ENCODE measurements at regions not wholly inside any gene's neighbourhood (a gene's known extent, or its start where the extent isn't known, plus 50 kb on each side); places are given as distances from the start of the nearest gene placed in this dataset.

GRCh38 chr7:116354171-116354545 lies 143.8 kb downstream of the TES start:
- Histone ChIP-seq H4K20me1 (ENCODE audit: insufficient read depth, low read length) (no peaks in the 10 kb centered on the region), H3K4me3 (ENCODE audit: insufficient read depth, low read length) (no peak overlapping the region), H2AFZ (ENCODE audit: low read length) (peak overlapping the region; percentile 30), H3K79me2 (ENCODE audit: insufficient read depth, low read length) (no peaks in the 10 kb centered on the region), H3K9me3 (ENCODE audit: low read depth, low read length) (no peaks in the 10 kb centered on the region), H3K27me3 (ENCODE audit: insufficient read depth, low read length) (no peaks in the 10 kb centered on the region), H3K4me1 (ENCODE audit: insufficient read depth, low read length) (peaks cover 45% of the 10 kb centered on the region), H3K27ac (ENCODE audit: low read depth, low read length) (peak overlapping the region; percentile 96), H3K4me2 (ENCODE audit: insufficient read depth, low read length) (peak overlapping the region; percentile 83), H3K36me3 (ENCODE audit: insufficient read depth, low read length) (no peaks in the 10 kb centered on the region)
- DNase-seq (ENCODE audit: insufficient read length, low spot score, missing footprints): no peak
- TF ChIP-seq, protein P1, sequence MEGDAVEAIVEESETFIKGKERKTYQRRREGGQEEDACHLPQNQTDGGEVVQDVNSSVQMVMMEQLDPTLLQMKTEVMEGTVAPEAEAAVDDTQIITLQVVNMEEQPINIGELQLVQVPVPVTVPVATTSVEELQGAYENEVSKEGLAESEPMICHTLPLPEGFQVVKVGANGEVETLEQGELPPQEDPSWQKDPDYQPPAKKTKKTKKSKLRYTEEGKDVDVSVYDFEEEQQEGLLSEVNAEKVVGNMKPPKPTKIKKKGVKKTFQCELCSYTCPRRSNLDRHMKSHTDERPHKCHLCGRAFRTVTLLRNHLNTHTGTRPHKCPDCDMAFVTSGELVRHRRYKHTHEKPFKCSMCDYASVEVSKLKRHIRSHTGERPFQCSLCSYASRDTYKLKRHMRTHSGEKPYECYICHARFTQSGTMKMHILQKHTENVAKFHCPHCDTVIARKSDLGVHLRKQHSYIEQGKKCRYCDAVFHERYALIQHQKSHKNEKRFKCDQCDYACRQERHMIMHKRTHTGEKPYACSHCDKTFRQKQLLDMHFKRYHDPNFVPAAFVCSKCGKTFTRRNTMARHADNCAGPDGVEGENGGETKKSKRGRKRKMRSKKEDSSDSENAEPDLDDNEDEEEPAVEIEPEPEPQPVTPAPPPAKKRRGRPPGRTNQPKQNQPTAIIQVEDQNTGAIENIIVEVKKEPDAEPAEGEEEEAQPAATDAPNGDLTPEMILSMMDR (IDR thresholded peaks at IDR 0.05; ENCODE audit: extremely low read depth, low read depth, low read length): no peak

GRCh38 chr7:116354546-116355423 lies 144.4 kb downstream of the TES start:
- H3K4me1 ChIP-seq (ENCODE audit: insufficient read depth, low read length): peaks cover 45% of the 10 kb centered on the region
- H4K20me1 ChIP-seq (ENCODE audit: insufficient read depth, low read length): no peaks in the 10 kb centered on the region
- H3K36me3 ChIP-seq (ENCODE audit: insufficient read depth, low read length): no peaks in the 10 kb centered on the region
- H3K4me3 ChIP-seq (ENCODE audit: insufficient read depth, low read length): peak overlapping the region; percentile 58
- peak overlapping the region; percentile 83 for H3K4me2 ChIP-seq (ENCODE audit: insufficient read depth, low read length)
- no peaks in the 10 kb centered on the region for H3K79me2 ChIP-seq (ENCODE audit: insufficient read depth, low read length)
- peak overlapping the region; percentile 96 for H3K27ac ChIP-seq (ENCODE audit: low read depth, low read length)
- peak overlapping the region; percentile 20 for H2AFZ ChIP-seq (ENCODE audit: low read length)
- DNase-seq (ENCODE audit: insufficient read length, low spot score, missing footprints): peak; percentile 59
- H3K27me3 ChIP-seq (ENCODE audit: insufficient read depth, low read length): no peaks in the 10 kb centered on the region
- TF ChIP-seq, protein P1 (IDR thresholded peaks at IDR 0.05; ENCODE audit: extremely low read depth, low read depth, low read length): no peak
- H3K9me3 ChIP-seq (ENCODE audit: low read depth, low read length): no peaks in the 10 kb centered on the region

DNA sequence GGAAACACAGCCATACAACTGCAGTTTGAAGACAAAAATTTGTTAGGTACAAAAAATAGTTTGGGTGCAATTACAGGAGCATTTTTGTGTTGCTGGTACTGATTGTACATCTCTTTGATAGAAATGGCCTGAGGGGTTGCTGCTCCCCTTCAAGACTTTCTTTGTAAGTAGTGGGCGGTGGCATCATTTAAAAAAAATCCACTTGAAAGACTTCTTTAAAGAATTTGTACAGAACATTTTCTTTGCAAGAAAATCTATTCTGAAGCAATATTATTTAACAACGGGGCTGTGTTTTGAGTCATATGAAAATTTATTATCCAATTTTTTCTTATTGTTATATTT lies 144.1 kb upstream of the CAV2 start:
- H3K27ac ChIP-seq (ENCODE audit: low read depth, low read length): peak overlapping the region; percentile 96
- no peaks in the 10 kb centered on the region for H3K79me2 ChIP-seq (ENCODE audit: insufficient read depth, low read length)
- H3K9me3 ChIP-seq (ENCODE audit: low read depth, low read length): no peaks in the 10 kb centered on the region
- peak overlapping the region; percentile 58 for H3K4me3 ChIP-seq (ENCODE audit: insufficient read depth, low read length)
- TF ChIP-seq, protein P1 (IDR thresholded peaks at IDR 0.05; ENCODE audit: extremely low read depth, low read depth, low read length): no peak
- H4K20me1 ChIP-seq (ENCODE audit: insufficient read depth, low read length): no peaks in the 10 kb centered on the region
- H3K4me2 ChIP-seq (ENCODE audit: insufficient read depth, low read length): peak overlapping the region; percentile 83
- peak; percentile 56 for DNase-seq (ENCODE audit: insufficient read length, low spot score, missing footprints)
- peaks cover 45% of the 10 kb centered on the region for H3K4me1 ChIP-seq (ENCODE audit: insufficient read depth, low read length)
- no peaks in the 10 kb centered on the region for H3K27me3 ChIP-seq (ENCODE audit: insufficient read depth, low read length)
- H2AFZ ChIP-seq (ENCODE audit: low read length): peak overlapping the region; percentile 20
- no peaks in the 10 kb centered on the region for H3K36me3 ChIP-seq (ENCODE audit: insufficient read depth, low read length)

- peak overlapping the region; percentile 96 for H3K27ac ChIP-seq (ENCODE audit: low read depth, low read length)
- DNase-seq (ENCODE audit: insufficient read length, low spot score, missing footprints): no peak
- peaks cover 45% of the 10 kb centered on the region for H3K4me1 ChIP-seq (ENCODE audit: insufficient read depth, low read length)
- TF ChIP-seq, protein P1 (IDR thresholded peaks at IDR 0.05; ENCODE audit: extremely low read depth, low read depth, low read length): no peak
- H3K79me2 ChIP-seq (ENCODE audit: insufficient read depth, low read length): no peaks in the 10 kb centered on the region
- H3K9me3 ChIP-seq (ENCODE audit: low read depth, low read length): no peaks in the 10 kb centered on the region
- H3K36me3 ChIP-seq (ENCODE audit: insufficient read depth, low read length): no peaks in the 10 kb centered on the region
- no peak overlapping the region for H3K4me2 ChIP-seq (ENCODE audit: insufficient read depth, low read length)
- H3K4me3 ChIP-seq (ENCODE audit: insufficient read depth, low read length): no peak overlapping the region
- H3K27me3 ChIP-seq (ENCODE audit: insufficient read depth, low read length): no peaks in the 10 kb centered on the region
- no peak overlapping the region for H2AFZ ChIP-seq (ENCODE audit: low read length)
- H4K20me1 ChIP-seq (ENCODE audit: insufficient read depth, low read length): no peaks in the 10 kb centered on the region
These were observed 143.1 kb upstream of the CAV2 start for GRCh38 chr7:116356333-116356965.
